WTC11 (cell line): ENCODE measurements at regions not wholly inside any gene's neighbourhood (a gene's known extent, or its start where the extent isn't known, plus 50 kb on each side); places are given as distances from the start of the nearest gene placed in this dataset.

Source experiments
- CBFB ChIP-seq: sonication (generic); formaldehyde crosslinking; IDR thresholded peaks from 2 replicates; pipeline ENCODE4 v1.8.1; 2022; ENCODE audit warnings: mild to moderate bottlenecking, low read depth, missing genetic modification reagents
- CREB1 ChIP-seq: sonication (generic); formaldehyde crosslinking; IDR thresholded peaks from 2 replicates; pipeline ENCODE4 v1.8.0; 2023; ENCODE audit warnings: mild to moderate bottlenecking, missing genetic modification reagents
- RELA ChIP-seq: sonication (generic); formaldehyde crosslinking; IDR thresholded peaks from 2 replicates; pipeline ENCODE4 v1.8.1; 2022; ENCODE audit warnings: missing genetic modification reagents, mild to moderate bottlenecking, borderline replicate concordance
- RORB ChIP-seq: fragments of 250-450 bp; sonication (Bioruptor Pico); IDR thresholded peaks from 2 replicates; pipeline ENCODE4 v1.9.0; 2021; ENCODE audit warnings: mild to moderate bottlenecking
- TF ChIP-seq, protein P1 (sequence below): fragments of 250-450 bp; sonication (Bioruptor Pico); IDR thresholded peaks from 2 replicates; pipeline ENCODE4 v2.1.2; 2022; ENCODE audit warnings: mild to moderate bottlenecking, moderate library complexity
- TF ChIP-seq, protein P2 (sequence below): fragments of 200-600 bp; IDR thresholded peaks from 2 replicates; pipeline ENCODE4 v1.8.0; 2022; ENCODE audit warnings: antibody characterized with exemption
- TF ChIP-seq, protein P3 (sequence below): sonication (generic); formaldehyde crosslinking; IDR thresholded peaks from 2 replicates; pipeline ENCODE4 v1.8.0; 2023; ENCODE audit warnings: missing genetic modification reagents

DNA sequence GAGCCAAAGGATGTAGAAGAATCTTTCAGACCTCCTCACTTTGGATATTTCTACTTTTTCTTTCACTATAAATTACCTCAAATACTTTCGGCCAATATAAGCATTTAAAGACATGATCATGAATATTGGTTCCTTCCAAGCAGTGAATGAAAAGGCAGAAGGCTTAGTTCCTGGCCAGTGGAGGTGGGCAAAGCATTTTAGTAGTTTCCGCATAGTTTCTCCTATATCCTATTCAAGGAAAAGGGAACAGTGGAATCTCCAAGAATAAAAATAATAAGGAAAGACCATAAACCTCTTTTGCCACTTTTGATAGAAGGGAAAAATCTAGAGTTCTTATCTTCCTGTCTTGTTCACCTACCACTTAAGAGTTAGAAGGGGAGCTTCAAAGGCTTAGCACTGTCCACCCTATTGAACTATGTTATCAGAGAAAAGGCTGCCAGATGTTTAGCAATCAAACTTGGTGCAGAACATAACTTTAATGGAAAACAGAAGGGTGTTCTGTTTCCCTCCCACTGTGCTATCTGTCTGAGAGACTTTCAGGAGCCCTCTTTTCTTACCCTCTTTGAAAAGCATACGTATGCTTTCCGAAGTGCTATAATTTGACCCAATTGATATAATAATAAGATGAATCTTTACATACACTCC is 155.6 kb upstream of the DPH6 start:
- TF ChIP-seq, protein P1, sequence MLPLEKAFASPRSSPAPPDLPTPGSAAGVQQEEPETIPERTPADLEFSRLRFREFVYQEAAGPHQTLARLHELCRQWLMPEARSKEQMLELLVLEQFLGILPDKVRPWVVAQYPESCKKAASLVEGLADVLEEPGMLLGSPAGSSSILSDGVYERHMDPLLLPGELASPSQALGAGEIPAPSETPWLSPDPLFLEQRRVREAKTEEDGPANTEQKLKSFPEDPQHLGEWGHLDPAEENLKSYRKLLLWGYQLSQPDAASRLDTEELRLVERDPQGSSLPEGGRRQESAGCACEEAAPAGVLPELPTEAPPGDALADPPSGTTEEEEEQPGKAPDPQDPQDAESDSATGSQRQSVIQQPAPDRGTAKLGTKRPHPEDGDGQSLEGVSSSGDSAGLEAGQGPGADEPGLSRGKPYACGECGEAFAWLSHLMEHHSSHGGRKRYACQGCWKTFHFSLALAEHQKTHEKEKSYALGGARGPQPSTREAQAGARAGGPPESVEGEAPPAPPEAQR: no peak
- TF ChIP-seq, protein P2, sequence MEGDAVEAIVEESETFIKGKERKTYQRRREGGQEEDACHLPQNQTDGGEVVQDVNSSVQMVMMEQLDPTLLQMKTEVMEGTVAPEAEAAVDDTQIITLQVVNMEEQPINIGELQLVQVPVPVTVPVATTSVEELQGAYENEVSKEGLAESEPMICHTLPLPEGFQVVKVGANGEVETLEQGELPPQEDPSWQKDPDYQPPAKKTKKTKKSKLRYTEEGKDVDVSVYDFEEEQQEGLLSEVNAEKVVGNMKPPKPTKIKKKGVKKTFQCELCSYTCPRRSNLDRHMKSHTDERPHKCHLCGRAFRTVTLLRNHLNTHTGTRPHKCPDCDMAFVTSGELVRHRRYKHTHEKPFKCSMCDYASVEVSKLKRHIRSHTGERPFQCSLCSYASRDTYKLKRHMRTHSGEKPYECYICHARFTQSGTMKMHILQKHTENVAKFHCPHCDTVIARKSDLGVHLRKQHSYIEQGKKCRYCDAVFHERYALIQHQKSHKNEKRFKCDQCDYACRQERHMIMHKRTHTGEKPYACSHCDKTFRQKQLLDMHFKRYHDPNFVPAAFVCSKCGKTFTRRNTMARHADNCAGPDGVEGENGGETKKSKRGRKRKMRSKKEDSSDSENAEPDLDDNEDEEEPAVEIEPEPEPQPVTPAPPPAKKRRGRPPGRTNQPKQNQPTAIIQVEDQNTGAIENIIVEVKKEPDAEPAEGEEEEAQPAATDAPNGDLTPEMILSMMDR: no peak
- no peak for TF ChIP-seq CBFB
- TF ChIP-seq, protein P3, sequence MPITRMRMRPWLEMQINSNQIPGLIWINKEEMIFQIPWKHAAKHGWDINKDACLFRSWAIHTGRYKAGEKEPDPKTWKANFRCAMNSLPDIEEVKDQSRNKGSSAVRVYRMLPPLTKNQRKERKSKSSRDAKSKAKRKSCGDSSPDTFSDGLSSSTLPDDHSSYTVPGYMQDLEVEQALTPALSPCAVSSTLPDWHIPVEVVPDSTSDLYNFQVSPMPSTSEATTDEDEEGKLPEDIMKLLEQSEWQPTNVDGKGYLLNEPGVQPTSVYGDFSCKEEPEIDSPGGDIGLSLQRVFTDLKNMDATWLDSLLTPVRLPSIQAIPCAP (CRISPR knock-in tag): no peak
- no peak for TF ChIP-seq RORB (CRISPR knock-in tag)
- TF ChIP-seq RELA: no peak
- TF ChIP-seq CREB1: no peak
